Fibroblast of lung (primary cell): ENCODE measurements at regions not wholly inside any gene's neighbourhood (a gene's known extent, or its start where the extent isn't known, plus 50 kb on each side); places are given as distances from the start of the nearest gene placed in this dataset.

ENCODE experiments used
- DNase-seq, 2 donors: peaks; one replicate each; pipeline versions ENCODE4 v3.0.0 to v3.0.0-alpha.2; 2010; ENCODE audit warnings: low read depth in 2 of 2
- H2AFZ ChIP-seq: 2 replicates; pipeline ENCODE4 v1.5.1; 2012; ENCODE audit warnings: low read length, control low read depth, inconsistent platforms
- H3K27ac ChIP-seq: 2 replicates; pipeline ENCODE4 v1.5.1; 2011; ENCODE audit warnings: low read length, control low read depth; ENCODE audit not compliant: insufficient read depth
- H3K27me3 ChIP-seq: 2 replicates; pipeline ENCODE4 v1.5.1; 2011; ENCODE audit warnings: mild to moderate bottlenecking, low read length; ENCODE audit not compliant: control insufficient read depth, insufficient read depth
- H3K36me3 ChIP-seq: 2 replicates; pipeline ENCODE4 v1.5.1; 2011; ENCODE audit warnings: low read length; ENCODE audit not compliant: control insufficient read depth, insufficient read depth
- H3K4me1 ChIP-seq: 2 replicates; pipeline ENCODE4 v1.5.1; 2011; ENCODE audit warnings: low read length; ENCODE audit not compliant: control insufficient read depth, insufficient read depth; ENCODE audit errors: extremely low read depth
- H3K4me2 ChIP-seq: 2 replicates; pipeline ENCODE4 v1.5.1; 2011; ENCODE audit warnings: low read length, control low read depth; ENCODE audit not compliant: insufficient read depth; ENCODE audit errors: extremely low read depth
- H3K4me3 ChIP-seq, 4 experiments: fragments of 200-600 bp in 1 of 4; sonication (generic) in 1 of 4; replicated peaks in 1 of 4; 2 replicates each; pipeline ENCODE4 v1.5.1; 2011 to 2016; ENCODE audit warnings: low read length in 4 of 4, low read depth in 3 of 4, mild to moderate bottlenecking in 3 of 4, control low read depth in 2 of 4, inconsistent platforms in 1 of 4, mixed read lengths in 1 of 4; ENCODE audit not compliant: insufficient read depth in 1 of 4; ENCODE audit errors: control extremely low read depth in 1 of 4
- H3K79me2 ChIP-seq: 2 replicates; pipeline ENCODE4 v1.5.1; 2012; ENCODE audit warnings: mild to moderate bottlenecking, low read length, inconsistent platforms; ENCODE audit not compliant: control insufficient read depth, insufficient read depth
- H3K9ac ChIP-seq: 2 replicates; pipeline ENCODE4 v1.5.1; 2011; ENCODE audit warnings: mild to moderate bottlenecking, low read length, control low read depth; ENCODE audit not compliant: insufficient read depth
- H3K9me3 ChIP-seq: 2 replicates; pipeline ENCODE4 v1.5.1; 2012; ENCODE audit warnings: low read depth, low read length; ENCODE audit not compliant: control insufficient read depth, insufficient read depth
- H4K20me1 ChIP-seq: 2 replicates; pipeline ENCODE4 v1.5.1; 2011; ENCODE audit warnings: low read length; ENCODE audit not compliant: control insufficient read depth, insufficient read depth; ENCODE audit errors: extremely low read depth
- EZH2 ChIP-seq: IDR thresholded peaks from 2 replicates; pipeline ENCODE4 v1.5.1; 2012; ENCODE audit warnings: low read length, control low read depth, mild to moderate bottlenecking; ENCODE audit errors: missing control alignments
- TF ChIP-seq, protein P1 (sequence below), 2 donors: IDR thresholded peaks in 1 of 2; conservative IDR thresholded peaks in 1 of 2; 1 replicate in 1 of 2; 2 replicates in 1 of 2; pipeline ENCODE4 v1.5.1; 2011 to 2012; ENCODE audit warnings: low read length in 2 of 2, control low read depth in 1 of 2, inconsistent platforms in 1 of 2, low read depth in 1 of 2, mild to moderate bottlenecking in 1 of 2

DNA sequence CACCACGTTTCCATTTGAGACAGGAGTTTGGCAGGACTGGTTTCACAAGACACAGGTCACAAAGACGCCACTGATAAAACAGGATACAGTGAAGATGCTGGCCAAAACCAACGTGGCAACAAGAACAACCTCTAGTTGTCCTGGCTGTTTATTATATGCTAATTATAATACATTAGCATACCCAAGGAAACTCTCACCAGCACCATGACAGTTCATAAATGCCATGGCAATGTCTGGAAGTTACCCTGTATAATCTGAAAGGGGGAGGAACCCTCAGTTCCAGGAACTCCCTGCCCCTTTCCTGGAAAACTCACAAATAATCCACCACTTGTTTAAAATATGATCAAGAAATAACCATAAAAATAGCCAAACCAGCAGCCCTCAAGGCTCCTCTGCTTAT lies 148.3 kb downstream of the RBM43 start:
- Histone ChIP-seq H2AFZ (no peak overlapping the region), H3K79me2 (no peaks in the 10 kb centered on the region), H4K20me1 (no peaks in the 10 kb centered on the region), H3K9ac (no peak overlapping the region), H3K27me3 (no peaks in the 10 kb centered on the region), H3K4me2 (no peak overlapping the region), H3K36me3 (no peaks in the 10 kb centered on the region), H3K9me3 (no peaks in the 10 kb centered on the region), H3K27ac (no peak overlapping the region), H3K4me1 (no peaks in the 10 kb centered on the region), H3K4me3 (no peak overlapping the region)
- DNase-seq = no peak
- TF ChIP-seq, protein P1, sequence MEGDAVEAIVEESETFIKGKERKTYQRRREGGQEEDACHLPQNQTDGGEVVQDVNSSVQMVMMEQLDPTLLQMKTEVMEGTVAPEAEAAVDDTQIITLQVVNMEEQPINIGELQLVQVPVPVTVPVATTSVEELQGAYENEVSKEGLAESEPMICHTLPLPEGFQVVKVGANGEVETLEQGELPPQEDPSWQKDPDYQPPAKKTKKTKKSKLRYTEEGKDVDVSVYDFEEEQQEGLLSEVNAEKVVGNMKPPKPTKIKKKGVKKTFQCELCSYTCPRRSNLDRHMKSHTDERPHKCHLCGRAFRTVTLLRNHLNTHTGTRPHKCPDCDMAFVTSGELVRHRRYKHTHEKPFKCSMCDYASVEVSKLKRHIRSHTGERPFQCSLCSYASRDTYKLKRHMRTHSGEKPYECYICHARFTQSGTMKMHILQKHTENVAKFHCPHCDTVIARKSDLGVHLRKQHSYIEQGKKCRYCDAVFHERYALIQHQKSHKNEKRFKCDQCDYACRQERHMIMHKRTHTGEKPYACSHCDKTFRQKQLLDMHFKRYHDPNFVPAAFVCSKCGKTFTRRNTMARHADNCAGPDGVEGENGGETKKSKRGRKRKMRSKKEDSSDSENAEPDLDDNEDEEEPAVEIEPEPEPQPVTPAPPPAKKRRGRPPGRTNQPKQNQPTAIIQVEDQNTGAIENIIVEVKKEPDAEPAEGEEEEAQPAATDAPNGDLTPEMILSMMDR (conservative IDR thresholded peaks at IDR 0.05 in 1 of 2, IDR thresholded peaks at IDR 0.05 in 1 of 2; ENCODE audit: low read depth in 1 of 2, low read length in 2 of 2) = no peak
- no peak for TF ChIP-seq EZH2

DNA sequence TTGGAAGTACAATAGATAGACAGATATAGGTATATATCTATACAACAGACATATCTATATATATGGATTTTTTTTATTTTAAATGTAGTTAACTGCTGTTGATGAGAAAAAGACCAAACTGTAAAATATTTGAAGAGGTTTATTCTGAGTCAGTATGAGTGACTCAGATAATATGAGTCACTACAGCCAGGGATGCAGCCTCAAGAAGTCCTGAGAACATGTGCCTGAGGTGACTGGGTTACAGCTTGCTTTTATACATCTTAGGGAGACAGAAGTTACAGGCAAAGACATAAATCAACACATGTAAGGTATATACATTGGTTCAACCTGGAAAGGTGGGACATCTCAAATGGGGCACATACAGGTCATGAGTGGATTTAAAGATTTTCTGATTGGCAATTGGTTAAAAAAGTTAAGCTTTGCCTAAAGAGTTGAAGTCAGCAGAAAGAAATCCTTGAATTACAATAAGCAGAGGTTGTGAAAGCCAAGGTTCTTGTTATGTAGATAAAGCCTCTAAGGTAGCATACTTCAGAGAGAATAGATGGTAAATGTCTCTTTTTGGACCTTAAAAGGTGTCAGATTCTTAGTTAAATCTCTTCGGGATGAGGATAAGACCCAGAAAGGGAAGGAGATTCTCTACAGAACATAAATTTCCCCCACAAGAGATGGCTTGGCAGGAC lies 149.9 kb downstream of the RBM43 start:
- Histone ChIP-seq H3K36me3 (no peaks in the 10 kb centered on the region), H3K9ac (no peak overlapping the region), H2AFZ (no peak overlapping the region), H3K4me2 (no peak overlapping the region), H3K79me2 (no peaks in the 10 kb centered on the region), H3K4me3 (no peak overlapping the region), H4K20me1 (no peaks in the 10 kb centered on the region), H3K9me3 (no peaks in the 10 kb centered on the region), H3K27me3 (no peaks in the 10 kb centered on the region), H3K27ac (no peak overlapping the region), H3K4me1 (no peaks in the 10 kb centered on the region)
- TF ChIP-seq, protein P1 (conservative IDR thresholded peaks at IDR 0.05 in 1 of 2, IDR thresholded peaks at IDR 0.05 in 1 of 2; ENCODE audit: low read depth in 1 of 2, low read length in 2 of 2) = no peak
- no peak for TF ChIP-seq EZH2
- DNase-seq = peak; percentile 82 to 84

DNA sequence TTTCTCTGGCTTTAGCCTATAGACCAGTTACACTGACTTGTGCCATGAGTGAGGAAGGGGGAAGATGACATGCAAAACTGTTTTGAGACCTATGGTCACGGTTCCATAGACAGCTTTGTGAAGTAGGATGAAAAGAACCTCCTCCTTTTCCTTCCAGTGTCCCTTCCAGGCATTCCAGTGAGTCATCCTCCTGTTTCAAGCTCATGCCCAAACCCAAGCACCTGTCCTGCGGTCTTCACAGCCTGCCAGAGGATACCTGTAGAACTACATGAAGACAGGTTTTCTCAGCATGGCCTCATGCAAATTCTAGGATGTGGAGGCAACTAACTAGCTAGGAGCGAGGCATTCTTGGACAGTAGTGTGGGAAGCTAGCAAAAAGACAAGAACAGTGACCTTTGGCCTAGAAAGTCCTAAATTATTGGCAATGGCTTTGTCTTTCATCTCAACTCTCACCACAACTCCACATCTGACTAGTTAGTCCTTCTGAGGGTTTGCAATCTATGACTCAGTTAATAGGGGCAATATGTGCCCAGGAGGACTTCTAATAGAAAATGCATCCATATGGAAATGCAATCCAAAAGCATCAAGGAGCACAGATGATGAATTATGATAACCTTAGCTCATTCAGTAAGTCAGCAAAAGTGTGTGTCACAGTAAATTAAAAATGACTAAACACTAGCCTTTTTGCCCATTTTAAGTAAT lies 154.7 kb downstream of the RBM43 start:
- TF ChIP-seq EZH2 = no peak
- TF ChIP-seq, protein P1 (conservative IDR thresholded peaks at IDR 0.05 in 1 of 2, IDR thresholded peaks at IDR 0.05 in 1 of 2; ENCODE audit: low read depth in 1 of 2, low read length in 2 of 2) = no peak
- Histone ChIP-seq H3K9me3 (no peaks in the 10 kb centered on the region), H3K4me1 (no peaks in the 10 kb centered on the region), H3K79me2 (no peaks in the 10 kb centered on the region), H2AFZ (no peak overlapping the region), H4K20me1 (no peaks in the 10 kb centered on the region), H3K4me3 (no peak overlapping the region), H3K36me3 (no peaks in the 10 kb centered on the region), H3K27me3 (no peaks in the 10 kb centered on the region), H3K4me2 (no peak overlapping the region), H3K27ac (no peak overlapping the region), H3K9ac (no peak overlapping the region)
- no peak for DNase-seq
